ENCODE measurements at regions not wholly inside any gene's neighbourhood (a gene's known extent, or its start where the extent isn't known, plus 50 kb on each side); places are given as distances from the start of the nearest gene placed in this dataset.

DNA sequence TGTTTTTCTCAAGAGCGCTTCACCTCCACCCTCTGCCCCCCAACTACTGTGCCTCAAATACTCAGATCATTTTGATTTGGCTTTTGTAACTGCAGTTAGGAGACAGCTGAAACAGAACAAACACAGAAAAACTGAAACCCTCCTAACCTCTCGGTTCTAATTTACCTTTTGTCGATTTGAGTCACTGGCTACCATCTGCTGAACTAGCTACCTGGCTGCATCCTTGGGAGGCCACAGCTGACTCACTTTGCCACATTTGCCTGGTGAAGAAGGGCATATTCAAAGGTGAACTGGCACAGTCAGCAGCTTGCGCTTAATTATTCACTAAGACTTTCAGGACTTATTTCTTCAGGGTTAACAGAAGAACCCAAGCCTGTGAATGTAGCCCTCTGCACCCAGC, 117.7 kb downstream of the FOXB1 start:
- Histone ChIP-seq H3K27ac (no peak overlapping the region), H3K4me3 (ENCODE audit: low read depth, low read length) (no peak overlapping the region), H3K36me3 (replicated peaks) (no peaks in the 10 kb centered on the region), H3K27me3 (replicated peaks) (peaks cover 25% of the 10 kb centered on the region)
- in situ Hi-C loops (cut with HindIII; ENCODE audit: low pct_ligation_motif_present, low sequenced_read_pairs): no loop called here
- DNase-seq: no peak
- TF ChIP-seq, protein P1, sequence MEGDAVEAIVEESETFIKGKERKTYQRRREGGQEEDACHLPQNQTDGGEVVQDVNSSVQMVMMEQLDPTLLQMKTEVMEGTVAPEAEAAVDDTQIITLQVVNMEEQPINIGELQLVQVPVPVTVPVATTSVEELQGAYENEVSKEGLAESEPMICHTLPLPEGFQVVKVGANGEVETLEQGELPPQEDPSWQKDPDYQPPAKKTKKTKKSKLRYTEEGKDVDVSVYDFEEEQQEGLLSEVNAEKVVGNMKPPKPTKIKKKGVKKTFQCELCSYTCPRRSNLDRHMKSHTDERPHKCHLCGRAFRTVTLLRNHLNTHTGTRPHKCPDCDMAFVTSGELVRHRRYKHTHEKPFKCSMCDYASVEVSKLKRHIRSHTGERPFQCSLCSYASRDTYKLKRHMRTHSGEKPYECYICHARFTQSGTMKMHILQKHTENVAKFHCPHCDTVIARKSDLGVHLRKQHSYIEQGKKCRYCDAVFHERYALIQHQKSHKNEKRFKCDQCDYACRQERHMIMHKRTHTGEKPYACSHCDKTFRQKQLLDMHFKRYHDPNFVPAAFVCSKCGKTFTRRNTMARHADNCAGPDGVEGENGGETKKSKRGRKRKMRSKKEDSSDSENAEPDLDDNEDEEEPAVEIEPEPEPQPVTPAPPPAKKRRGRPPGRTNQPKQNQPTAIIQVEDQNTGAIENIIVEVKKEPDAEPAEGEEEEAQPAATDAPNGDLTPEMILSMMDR (IDR thresholded peaks at IDR 0.05; ENCODE audit: low read depth, low read length, missing control alignments): no peak

DNA sequence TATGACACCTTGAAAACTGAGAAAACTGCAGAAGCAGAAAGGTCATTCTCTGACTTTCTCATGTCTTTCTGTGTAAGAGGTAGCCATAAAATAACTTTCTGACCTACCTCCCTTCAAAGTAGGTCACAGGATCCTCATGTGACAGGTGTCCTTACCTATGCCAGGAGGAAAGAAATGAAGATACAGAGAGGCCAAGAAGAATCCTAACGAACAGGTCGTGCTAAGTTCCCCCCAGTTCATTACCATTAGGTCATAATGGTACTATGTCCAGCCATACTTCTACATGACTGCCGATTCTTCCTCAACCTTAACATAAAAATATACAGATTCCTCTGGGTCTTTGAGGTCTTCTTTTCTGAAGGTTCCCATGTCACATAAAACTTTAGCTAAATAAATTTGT, 118.6 kb downstream of the FOXB1 start:
- no peak overlapping the region for H3K27ac ChIP-seq
- no peak overlapping the region for H3K4me3 ChIP-seq (ENCODE audit: low read depth, low read length)
- peaks cover 20% of the 10 kb centered on the region for H3K27me3 ChIP-seq (replicated peaks)
- in situ Hi-C loops (cut with HindIII; ENCODE audit: low pct_ligation_motif_present, low sequenced_read_pairs): no loop called here
- TF ChIP-seq, protein P1 (IDR thresholded peaks at IDR 0.05; ENCODE audit: low read depth, low read length, missing control alignments): no peak
- H3K36me3 ChIP-seq (replicated peaks): no peaks in the 10 kb centered on the region
- no peak for DNase-seq

DNA sequence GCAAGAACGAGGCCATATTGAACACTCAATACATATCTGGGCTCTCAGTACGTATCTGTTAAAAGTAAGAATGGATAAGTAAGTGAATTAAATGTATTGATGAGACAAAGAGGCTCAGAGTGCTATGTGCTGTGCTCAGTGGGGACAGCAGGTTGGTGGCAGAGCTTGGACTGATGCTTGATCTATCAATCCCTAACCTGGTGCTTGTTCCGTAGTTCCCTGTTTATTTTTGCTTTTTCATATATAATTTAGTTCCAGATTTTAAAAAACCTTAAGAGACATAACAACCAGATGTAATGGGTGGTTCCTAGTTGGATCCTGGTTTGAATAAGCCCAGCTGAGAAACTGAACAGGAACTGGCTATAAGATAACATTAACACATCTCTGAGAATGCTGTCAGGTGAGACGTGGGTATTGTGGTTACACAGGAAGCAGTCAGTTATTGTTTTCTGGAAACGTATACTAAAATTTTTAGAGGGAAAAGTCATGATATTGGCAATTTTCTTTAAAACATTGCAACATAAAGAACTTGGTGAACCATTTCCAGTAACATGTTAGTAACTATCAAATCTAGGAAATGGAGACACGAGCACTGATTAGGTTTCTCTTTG, 120.5 kb downstream of the FOXB1 start:
- Histone ChIP-seq H3K36me3 (replicated peaks) (no peaks in the 10 kb centered on the region), H3K4me3 (ENCODE audit: low read depth, low read length) (no peak overlapping the region), H3K27ac (no peak overlapping the region), H3K27me3 (replicated peaks) (peaks cover 10% of the 10 kb centered on the region)
- TF ChIP-seq, protein P1 (IDR thresholded peaks at IDR 0.05; ENCODE audit: low read depth, low read length, missing control alignments): no peak
- DNase-seq: no peak
- in situ Hi-C loops (cut with HindIII; ENCODE audit: low pct_ligation_motif_present, low sequenced_read_pairs): no loop called here

DNA sequence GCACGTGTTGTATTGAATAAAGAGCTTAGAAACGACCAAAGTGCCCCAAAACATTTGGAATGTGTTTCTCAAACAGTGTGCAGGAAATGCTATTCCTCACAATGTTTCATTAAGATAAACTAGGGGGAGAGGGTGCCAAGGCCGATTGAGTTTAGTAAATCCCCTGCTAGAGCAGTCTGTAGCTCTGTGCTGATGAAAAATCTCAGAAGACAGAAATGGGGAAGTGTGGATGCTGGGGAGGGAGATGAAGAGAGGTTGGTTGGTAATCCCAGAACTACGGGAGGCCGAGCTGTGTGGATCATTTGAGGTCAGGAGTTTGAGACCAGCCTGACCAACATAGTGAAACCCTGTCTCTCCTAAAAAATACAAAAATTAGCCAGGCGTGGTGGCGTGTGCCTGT, 121.2 kb downstream of the FOXB1 start:
- H3K27me3 ChIP-seq (replicated peaks): peaks cover 2% of the 10 kb centered on the region
- no peak overlapping the region for H3K27ac ChIP-seq
- TF ChIP-seq, protein P1 (IDR thresholded peaks at IDR 0.05; ENCODE audit: low read depth, low read length, missing control alignments): no peak
- in situ Hi-C loops (cut with HindIII; ENCODE audit: low pct_ligation_motif_present, low sequenced_read_pairs): no loop called here
- no peak for DNase-seq
- no peak overlapping the region for H3K4me3 ChIP-seq (ENCODE audit: low read depth, low read length)
- H3K36me3 ChIP-seq (replicated peaks): no peaks in the 10 kb centered on the region

DNA sequence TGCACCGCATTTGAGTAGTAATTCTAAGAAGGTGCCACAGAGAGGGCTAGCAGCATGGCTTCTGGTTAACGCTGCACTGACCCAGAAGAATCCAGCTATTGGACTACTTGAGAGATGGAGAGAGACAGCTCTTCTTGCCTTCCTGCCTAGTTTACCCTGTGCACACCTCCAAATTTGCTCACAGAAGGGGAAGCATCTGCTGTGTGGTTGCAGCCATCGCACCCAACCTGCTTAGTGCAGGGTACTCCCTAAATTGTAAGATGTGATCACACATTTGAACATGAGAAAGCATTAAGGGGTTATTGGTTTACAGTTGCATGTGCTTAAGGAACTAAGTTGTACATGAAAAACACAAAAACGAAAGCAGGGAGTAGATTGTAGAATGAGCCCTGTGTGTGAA, 122.1 kb downstream of the FOXB1 start:
- H3K4me3 ChIP-seq (ENCODE audit: low read depth, low read length): no peak overlapping the region
- H3K36me3 ChIP-seq (replicated peaks): no peaks in the 10 kb centered on the region
- no peaks in the 10 kb centered on the region for H3K27me3 ChIP-seq (replicated peaks)
- in situ Hi-C loops (cut with HindIII; ENCODE audit: low pct_ligation_motif_present, low sequenced_read_pairs): no loop called here
- no peak for DNase-seq
- TF ChIP-seq, protein P1 (IDR thresholded peaks at IDR 0.05; ENCODE audit: low read depth, low read length, missing control alignments): no peak
- H3K27ac ChIP-seq: no peak overlapping the region

DNA sequence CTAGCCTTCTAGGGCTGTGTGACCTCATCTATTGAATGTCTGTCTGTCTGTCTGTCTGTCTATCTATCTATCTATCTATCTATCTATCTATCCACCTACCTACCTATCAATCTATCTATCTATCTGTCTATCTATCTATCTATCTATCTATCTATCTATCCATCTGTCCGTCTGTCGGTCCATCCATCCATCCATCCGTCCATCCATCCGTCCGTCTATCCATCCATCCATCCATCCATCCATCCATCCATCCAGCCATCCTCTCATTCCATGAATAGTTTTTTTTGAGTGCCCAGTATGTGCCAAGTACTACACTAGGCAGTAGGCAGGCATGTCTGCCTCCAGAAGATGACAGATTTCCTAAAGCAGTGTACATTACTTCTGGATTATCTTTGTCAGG, 122.5 kb downstream of the FOXB1 start:
- no peak for DNase-seq
- TF ChIP-seq, protein P1 (IDR thresholded peaks at IDR 0.05; ENCODE audit: low read depth, low read length, missing control alignments): no peak
- Histone ChIP-seq H3K27me3 (replicated peaks) (no peaks in the 10 kb centered on the region), H3K27ac (no peak overlapping the region), H3K36me3 (replicated peaks) (no peaks in the 10 kb centered on the region), H3K4me3 (ENCODE audit: low read depth, low read length) (no peak overlapping the region)
- in situ Hi-C loops (cut with HindIII; ENCODE audit: low pct_ligation_motif_present, low sequenced_read_pairs): no loop called here
